Adrenal gland (tissue), 9 donors: ENCODE measurements at regions not wholly inside any gene's neighbourhood (a gene's known extent, or its start where the extent isn't known, plus 50 kb on each side); places are given as distances from the start of the nearest gene placed in this dataset.

Source experiments
- DNase-seq, 7 donors: peaks; one replicate each; pipeline ENCODE4 v3.0.0-alpha.2; 2019 to 2020
- H3K27ac ChIP-seq, 5 donors: fragments of 200-600 bp; sonication (generic) in 4 of 5; 1 replicate in 3 of 5; 2 replicates in 2 of 5; pipeline versions ENCODE4 v1.5.1 to v1.8.0; 2016 to 2020; ENCODE audit warnings: mild to moderate bottlenecking in 1 of 5
- H3K27me3 ChIP-seq: fragments of 200-600 bp; 2 replicates; pipeline ENCODE4 v1.8.0; 2021
- H3K36me3 ChIP-seq, 2 donors: fragments of 200-600 bp; replicated peaks in 1 of 2; 1 replicate in 1 of 2; 2 replicates in 1 of 2; pipeline versions ENCODE4 v1.5.1 to v1.8.0; 2018 to 2022
- H3K4me1 ChIP-seq, 2 donors: fragments of 200-600 bp; replicated peaks in 1 of 2; 1 replicate in 1 of 2; 2 replicates in 1 of 2; pipeline versions ENCODE4 v1.5.1 to v1.8.0; 2018 to 2021
- H3K4me3 ChIP-seq, 4 donors: fragments of 200-600 bp; sonication (generic) in 3 of 4; one replicate each; pipeline ENCODE4 v1.5.1; 2016 to 2018
- H3K9me3 ChIP-seq, 3 donors: fragments of 200-600 bp; sonication (generic) in 1 of 3; replicated peaks in 1 of 3; 1 replicate in 2 of 3; 2 replicates in 1 of 3; pipeline versions ENCODE4 v1.5.1 to v1.8.0; 2016 to 2021
- POLR2A ChIP-seq, 2 donors: fragments of 450-650 bp; IDR thresholded peaks; one replicate each; pipeline ENCODE4 v1.6.1; 2017; ENCODE audit warnings: antibody characterized with exemption in 2 of 2, mild to moderate bottlenecking in 2 of 2, moderate library complexity in 1 of 2
- WGBS, 4 donors: extraction: QIAGEN DNeasy Blood & Tissue Kit in 2 of 4; methylation state at CpG; one replicate each; pipeline versions ENCODE4 v1.1.5 to v1.1.7; 2013 to 2017; 5-methylcytosine and 5-hydroxymethylcytosine counted together
- intact Hi-C, 2 donors: fragments of 100-400 bp; cut with DNase I; formaldehyde crosslinking; loops; one replicate each; pipeline versions ENCODE4 v1.14.1 to v1.15.0; 2022 to 2023
- TF ChIP-seq, protein P1 (sequence below), 6 experiments: fragments of 450-650 bp in 4 of 6; fragments of 200-600 bp in 2 of 6; sonication (generic) in 1 of 6; IDR thresholded peaks; 1 replicate in 5 of 6; 2 replicates in 1 of 6; pipeline versions ENCODE4 v1.5.1 to v1.8.0; 2016 to 2021; ENCODE audit warnings: antibody characterized with exemption in 6 of 6, mild to moderate bottlenecking in 2 of 6, moderate library complexity in 1 of 6
- donor health status: healthy with polysubstance abuse.
- donor health status: Bipolar disorder and iron deficiency.
- donor health status: DM: yes; HTN: yes; CAD: no.
- donor health status: DM: no; HTN: no; CAD: no.
- donor health status: DM: no; HTN: no; CAD: no.

DNA sequence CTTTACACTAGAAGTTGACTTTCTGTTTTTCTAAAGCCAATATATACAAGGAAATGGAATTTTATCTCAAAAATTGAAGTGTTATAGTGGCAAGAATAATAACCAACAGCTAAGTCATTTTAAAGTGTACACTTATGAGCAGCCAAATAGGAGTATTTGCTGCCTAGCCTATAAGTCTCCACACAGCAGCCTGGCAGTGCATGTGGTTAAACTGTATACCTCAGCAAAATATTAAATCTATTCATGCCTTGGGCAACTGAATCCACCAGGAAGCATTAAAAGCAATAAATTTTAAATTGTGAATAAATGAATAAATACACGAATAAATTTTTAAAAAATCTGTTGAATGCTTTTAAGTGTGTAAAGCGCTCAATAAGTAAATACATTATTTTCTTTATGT is 432.4 kb upstream of the RORB start:
- H3K27ac ChIP-seq = no peak overlapping the region
- H3K9me3 ChIP-seq = no peaks in the 10 kb centered on the region
- no peak for DNase-seq
- 48 to 96% (median 76%) methylated on average over 2 of the region's 2 CpGs for WGBS, 4 donors
- intact Hi-C loops = no loop called here
- no peak overlapping the region for H3K4me3 ChIP-seq
- no peak for TF ChIP-seq POLR2A (IDR thresholded peaks at IDR 0.05)
- TF ChIP-seq, protein P1, sequence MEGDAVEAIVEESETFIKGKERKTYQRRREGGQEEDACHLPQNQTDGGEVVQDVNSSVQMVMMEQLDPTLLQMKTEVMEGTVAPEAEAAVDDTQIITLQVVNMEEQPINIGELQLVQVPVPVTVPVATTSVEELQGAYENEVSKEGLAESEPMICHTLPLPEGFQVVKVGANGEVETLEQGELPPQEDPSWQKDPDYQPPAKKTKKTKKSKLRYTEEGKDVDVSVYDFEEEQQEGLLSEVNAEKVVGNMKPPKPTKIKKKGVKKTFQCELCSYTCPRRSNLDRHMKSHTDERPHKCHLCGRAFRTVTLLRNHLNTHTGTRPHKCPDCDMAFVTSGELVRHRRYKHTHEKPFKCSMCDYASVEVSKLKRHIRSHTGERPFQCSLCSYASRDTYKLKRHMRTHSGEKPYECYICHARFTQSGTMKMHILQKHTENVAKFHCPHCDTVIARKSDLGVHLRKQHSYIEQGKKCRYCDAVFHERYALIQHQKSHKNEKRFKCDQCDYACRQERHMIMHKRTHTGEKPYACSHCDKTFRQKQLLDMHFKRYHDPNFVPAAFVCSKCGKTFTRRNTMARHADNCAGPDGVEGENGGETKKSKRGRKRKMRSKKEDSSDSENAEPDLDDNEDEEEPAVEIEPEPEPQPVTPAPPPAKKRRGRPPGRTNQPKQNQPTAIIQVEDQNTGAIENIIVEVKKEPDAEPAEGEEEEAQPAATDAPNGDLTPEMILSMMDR (IDR thresholded peaks at IDR 0.05) = no peak
- no peaks in the 10 kb centered on the region for H3K27me3 ChIP-seq
- no peaks in the 10 kb centered on the region for H3K36me3 ChIP-seq
- no peaks in the 10 kb centered on the region for H3K4me1 ChIP-seq

DNA sequence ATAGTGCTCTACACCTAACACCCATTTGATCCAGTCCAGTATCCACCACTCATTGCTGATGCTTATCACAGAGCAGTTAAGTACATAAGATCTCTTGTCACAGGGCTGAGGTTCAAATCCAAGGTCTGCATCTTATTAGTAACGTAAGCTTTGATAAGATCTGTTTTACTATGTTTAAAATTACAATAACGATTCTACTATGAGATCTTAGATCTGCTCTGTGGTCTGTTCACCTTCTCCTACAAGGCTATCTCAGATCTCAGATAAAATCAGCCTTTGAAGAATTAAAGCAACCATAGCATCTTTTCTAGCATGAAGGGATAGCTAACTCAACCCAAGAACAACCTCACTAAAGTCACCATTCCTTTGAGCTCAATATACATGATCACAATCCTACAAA is 431.0 kb upstream of the RORB start:
- intact Hi-C loops = no loop called here
- no peak for DNase-seq
- TF ChIP-seq POLR2A (IDR thresholded peaks at IDR 0.05) = no peak
- TF ChIP-seq, protein P1 (IDR thresholded peaks at IDR 0.05) = no peak

DNA sequence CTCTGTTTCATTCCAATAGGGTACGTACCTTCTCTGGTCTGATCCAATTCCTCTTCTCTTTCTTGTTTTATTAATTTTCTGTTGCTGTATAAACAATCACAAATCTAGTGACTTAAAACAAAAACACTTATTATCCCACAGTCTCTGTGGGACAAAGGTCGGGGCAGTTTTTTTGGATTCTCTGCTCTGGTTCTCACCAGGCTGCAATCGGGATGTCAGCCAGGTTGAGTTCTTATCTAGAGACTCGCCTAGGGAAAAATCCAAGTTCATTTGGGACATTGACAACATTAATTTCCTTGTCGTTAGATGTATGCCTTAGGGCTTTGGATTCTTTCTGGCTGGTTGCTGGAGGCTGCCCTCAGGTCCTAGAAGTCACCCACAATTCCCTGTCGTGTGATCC is 430.5 kb upstream of the RORB start:
- H3K9me3 ChIP-seq = no peaks in the 10 kb centered on the region
- WGBS, 4 donors = 57 to 69% (median 60%) methylated on average over 6 of the region's 6 CpGs

More for the DNA sequence above, 431.0 kb upstream of the RORB start:
- no peak overlapping the region for H3K27ac ChIP-seq
- H3K4me3 ChIP-seq = no peak overlapping the region
- no peaks in the 10 kb centered on the region for H3K4me1 ChIP-seq
- H3K27me3 ChIP-seq = no peaks in the 10 kb centered on the region
- H3K36me3 ChIP-seq = no peaks in the 10 kb centered on the region
- H3K9me3 ChIP-seq = no peaks in the 10 kb centered on the region
- WGBS, 4 donors = 55 to 69% (median 57%) methylated on average over 2 of the region's 2 CpGs

DNA sequence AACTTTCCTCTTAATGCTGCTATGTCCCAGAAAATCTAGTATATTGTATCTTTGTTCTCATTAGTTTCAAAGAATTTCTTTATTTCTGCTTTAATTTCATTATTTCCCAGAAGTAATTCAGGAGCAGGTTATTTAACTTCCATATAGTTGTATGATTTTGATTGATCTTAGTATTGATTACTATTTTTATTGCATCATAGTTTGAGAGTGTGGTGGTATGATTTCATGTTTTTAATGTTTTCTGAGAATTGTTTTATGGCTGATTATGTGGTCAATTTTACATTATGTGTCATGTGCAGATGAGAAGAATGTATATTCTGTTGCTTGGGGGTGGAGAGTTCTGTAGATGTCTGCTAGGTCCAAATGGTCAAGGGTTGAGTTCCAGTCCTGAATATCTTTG is 425.6 kb upstream of the RORB start:
- no peak overlapping the region for H3K27ac ChIP-seq
- H3K4me1 ChIP-seq = no peaks in the 10 kb centered on the region
- intact Hi-C loops = no loop called here
- H3K27me3 ChIP-seq = no peaks in the 10 kb centered on the region
- DNase-seq = no peak
- no peaks in the 10 kb centered on the region for H3K36me3 ChIP-seq
- no peak for TF ChIP-seq POLR2A (IDR thresholded peaks at IDR 0.05)
- TF ChIP-seq, protein P1 (IDR thresholded peaks at IDR 0.05) = no peak
- H3K4me3 ChIP-seq = no peak overlapping the region
- no peaks in the 10 kb centered on the region for H3K9me3 ChIP-seq

More for the DNA sequence above, 430.5 kb upstream of the RORB start:
- Histone ChIP-seq H3K27me3 (no peaks in the 10 kb centered on the region), H3K4me1 (no peaks in the 10 kb centered on the region), H3K4me3 (no peak overlapping the region), H3K36me3 (no peaks in the 10 kb centered on the region), H3K27ac (no peak overlapping the region)
- no peak for DNase-seq
- intact Hi-C loops = no loop called here
- no peak for TF ChIP-seq POLR2A (IDR thresholded peaks at IDR 0.05)
- TF ChIP-seq, protein P1 (IDR thresholded peaks at IDR 0.05) = no peak
